ENCODE measurements at regions not wholly inside any gene's neighbourhood (a gene's known extent, or its start where the extent isn't known, plus 50 kb on each side); places are given as distances from the start of the nearest gene placed in this dataset.

GRCh38 chr1:88504601-88505000, 179.5 kb upstream of the PKN2 start:
- no peaks in the 10 kb centered on the region for H3K9me3 ChIP-seq (replicated peaks in 1 of 2; ENCODE audit: control insufficient read depth in 1 of 2, insufficient read depth in 1 of 2, low read length in 2 of 2)
- intact Hi-C loops (cut with micrococcal nuclease), result no loop called here
- no peaks in the 10 kb centered on the region for H3K27me3 ChIP-seq (ENCODE audit: control insufficient read depth in 2 of 2, insufficient read depth in 2 of 2, low read length in 2 of 2)
- peaks cover 0 to 2% (median 0%) of the 10 kb centered on the region in 7 donors for H3K9me3 Mint-ChIP-seq
- no peak overlapping the region for H3K27ac Mint-ChIP-seq
- H3K27ac ChIP-seq (ENCODE audit: low read depth in 1 of 2, low read length in 2 of 2), result no peak overlapping the region
- no peaks in the 10 kb centered on the region for H3K79me2 ChIP-seq (ENCODE audit: insufficient read depth, low read length)
- peaks cover 0 to 2% (median 0%) of the 10 kb centered on the region in 3 donors for H3K27me3 Mint-ChIP-seq (ENCODE audit: low read depth in 3 of 3)
- H4K20me1 ChIP-seq (ENCODE audit: insufficient read depth, low read length), result no peaks in the 10 kb centered on the region
- WGBS (ENCODE audit: insufficient coverage), result 94% methylated on average over 1 of the region's 1 CpG
- no peaks in the 10 kb centered on the region for H3K36me3 ChIP-seq (replicated peaks in 1 of 2; ENCODE audit: control insufficient read depth in 1 of 2, insufficient read depth in 2 of 2, low read length in 2 of 2)
- H3K9ac ChIP-seq (ENCODE audit: insufficient read depth, low read length, poor library complexity, severe bottlenecking), result no peak overlapping the region
- no peaks in the 10 kb centered on the region for H3K4me1 ChIP-seq (ENCODE audit: control insufficient read depth in 1 of 2, insufficient read depth in 2 of 2, low read length in 2 of 2)
- no peaks in the 10 kb centered on the region for H3K4me1 Mint-ChIP-seq
- no peak overlapping the region for H3K4me3 ChIP-seq (replicated peaks in 1 of 3; ENCODE audit: low read depth in 2 of 3, low read length in 3 of 3)
- H3K36me3 Mint-ChIP-seq, result no peaks in the 10 kb centered on the region
- H3K4me3 Mint-ChIP-seq, result no peak overlapping the region
- no peak for DNase-seq
- TF ChIP-seq CTCF (IDR thresholded peaks at IDR 0.05), result no peak
- no peak overlapping the region for H2AFZ ChIP-seq (ENCODE audit: insufficient read depth, low read depth, low read length, poor library complexity, severe bottlenecking)
- H3K4me2 ChIP-seq (replicated peaks; ENCODE audit: extremely low read depth, low read length, poor library complexity, severe bottlenecking), result no peak overlapping the region

GRCh38 chr1:88509379-88509778, 174.7 kb upstream of the PKN2 start:
- H3K27ac ChIP-seq (ENCODE audit: low read depth in 1 of 2, low read length in 2 of 2), result no peak overlapping the region
- no peak for DNase-seq
- WGBS (ENCODE audit: insufficient coverage), result 89% methylated on average over 2 of the region's 3 CpGs
- H3K4me1 ChIP-seq (ENCODE audit: control insufficient read depth in 1 of 2, insufficient read depth in 2 of 2, low read length in 2 of 2), result no peaks in the 10 kb centered on the region
- Mint-ChIP-seq H3K9me3 (peaks cover 0 to 2% (median 0%) of the 10 kb centered on the region in 7 donors), H3K4me3 (no peak overlapping the region), H3K27ac (no peak overlapping the region), H3K4me1 (no peaks in the 10 kb centered on the region), H3K36me3 (no peaks in the 10 kb centered on the region), H3K27me3 (ENCODE audit: low read depth in 3 of 3) (peaks cover 0 to 2% (median 0%) of the 10 kb centered on the region in 3 donors)
- no peak overlapping the region for H3K4me2 ChIP-seq (replicated peaks; ENCODE audit: extremely low read depth, low read length, poor library complexity, severe bottlenecking)
- no peak overlapping the region for H3K4me3 ChIP-seq (replicated peaks in 1 of 3; ENCODE audit: low read depth in 2 of 3, low read length in 3 of 3)
- H3K9ac ChIP-seq (ENCODE audit: insufficient read depth, low read length, poor library complexity, severe bottlenecking), result no peak overlapping the region
- no peaks in the 10 kb centered on the region for H3K79me2 ChIP-seq (ENCODE audit: insufficient read depth, low read length)
- no peak for TF ChIP-seq CTCF (IDR thresholded peaks at IDR 0.05)
- no peaks in the 10 kb centered on the region for H4K20me1 ChIP-seq (ENCODE audit: insufficient read depth, low read length)
- H3K27me3 ChIP-seq (ENCODE audit: control insufficient read depth in 2 of 2, insufficient read depth in 2 of 2, low read length in 2 of 2), result no peaks in the 10 kb centered on the region
- intact Hi-C loops (cut with micrococcal nuclease), result no loop called here
- no peaks in the 10 kb centered on the region for H3K36me3 ChIP-seq (replicated peaks in 1 of 2; ENCODE audit: control insufficient read depth in 1 of 2, insufficient read depth in 2 of 2, low read length in 2 of 2)
- H2AFZ ChIP-seq (ENCODE audit: insufficient read depth, low read depth, low read length, poor library complexity, severe bottlenecking), result no peak overlapping the region
- H3K9me3 ChIP-seq (replicated peaks in 1 of 2; ENCODE audit: control insufficient read depth in 1 of 2, insufficient read depth in 1 of 2, low read length in 2 of 2), result no peaks in the 10 kb centered on the region

Measured in CD14-positive monocyte (primary cell).